ENCODE measurements at regions not wholly inside any gene's neighbourhood (a gene's known extent, or its start where the extent isn't known, plus 50 kb on each side); places are given as distances from the start of the nearest gene placed in this dataset.

DNA sequence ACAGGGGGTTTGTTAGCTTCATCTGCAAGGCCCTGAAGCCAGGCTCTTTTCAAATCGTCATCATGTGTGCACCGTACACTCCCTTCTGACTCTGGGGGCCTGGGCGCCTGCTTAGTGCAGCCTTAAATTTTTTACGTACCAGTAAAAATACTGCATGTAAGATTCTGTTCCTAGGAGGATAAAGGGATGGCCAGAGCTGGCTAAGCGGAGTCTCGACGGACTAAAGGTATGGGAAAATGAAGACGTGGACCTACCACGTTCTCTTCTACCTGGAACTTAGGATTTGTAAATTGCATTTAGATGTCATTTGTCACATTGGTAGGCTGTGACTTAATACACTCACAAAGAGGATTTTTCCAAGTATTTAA, 149.3 kb upstream of the AFDN start:
- 83% methylated on average over 1 of the region's 9 CpGs; no CpG with 5 or more reads in 1 of the 2 experiments for WGBS, 2 experiments (ENCODE audit: extremely low coverage in 2 of 2, insufficient read length in 1 of 2)
- no peaks in the 10 kb centered on the region for H3K36me3 ChIP-seq (ENCODE audit: control insufficient read depth, insufficient read depth, low read length)
- ChIA-PET CTCF (no interaction called here), POLR2A (ENCODE audit: unreplicated experiment) (no interaction called here)
- dilution Hi-C loops (cut with HindIII; ENCODE audit: low sequenced_read_pairs, unreplicated experiment): no loop called here
- H2BK15ac ChIP-seq (ENCODE audit: low read depth, low read length): no peak overlapping the region
- no peaks in the 10 kb centered on the region for H4K20me1 ChIP-seq (ENCODE audit: insufficient read depth, low read length)
- in situ Hi-C loops (cut with MboI; ENCODE audit: low sequenced_read_pairs): no loop called here
- H3K4me1 ChIP-seq (ENCODE audit: control insufficient read depth, insufficient read depth, low read length): no peaks in the 10 kb centered on the region
- BruUV-seq (replicated peaks): no TSS peak
- no peak overlapping the region for H2BK120ac ChIP-seq (ENCODE audit: low read depth, low read length)
- no peak overlapping the region for H3K18ac ChIP-seq (ENCODE audit: low read depth, low read length)
- no peak overlapping the region for H4K5ac ChIP-seq (ENCODE audit: low read depth, low read length)
- H3K4me2 ChIP-seq (ENCODE audit: low read depth, low read length): no peak overlapping the region
- no peaks in the 10 kb centered on the region for H3K27me3 ChIP-seq (ENCODE audit: control insufficient read depth, insufficient read depth, low read length)
- H3K56ac ChIP-seq (ENCODE audit: extremely low read depth, insufficient read depth, low read length): no peak overlapping the region
- no peak overlapping the region for H3K9ac ChIP-seq (ENCODE audit: low read depth, low read length)
- TF ChIP-seq MAFK (IDR thresholded peaks at IDR 0.05; ENCODE audit: low read depth, low read length) (no peak), SMC3 (IDR thresholded peaks at IDR 0.05; ENCODE audit: low read depth, low read length) (no peak), MXI1 (IDR thresholded peaks at IDR 0.05; ENCODE audit: borderline replicate concordance, low read depth, low read length) (no peak), NFE2L2 (IDR thresholded peaks at IDR 0.05; ENCODE audit: low read depth, low read length) (no peak), CEBPB (IDR thresholded peaks at IDR 0.05; ENCODE audit: low read depth, low read length) (no peak), MAZ (IDR thresholded peaks at IDR 0.05; ENCODE audit: borderline replicate concordance, low read depth, low read length) (no peak), BHLHE40 (IDR thresholded peaks at IDR 0.05; ENCODE audit: low read depth, low read length) (no peak), RFX5 (IDR thresholded peaks at IDR 0.05; ENCODE audit: low read depth, low read length) (no peak), FOS (IDR thresholded peaks at IDR 0.05; ENCODE audit: low read depth, low read length) (no peak), RAD21 (IDR thresholded peaks at IDR 0.05; ENCODE audit: low read length) (no peak), CHD1 (IDR thresholded peaks at IDR 0.05; ENCODE audit: low read depth, low read length) (no peak), POLR2A (IDR thresholded peaks at IDR 0.05; ENCODE audit: low read depth, low read length) (no peak), RCOR1 (IDR thresholded peaks at IDR 0.05; ENCODE audit: insufficient replicate concordance, low read length) (no peak)
- TF ChIP-seq, protein P1, sequence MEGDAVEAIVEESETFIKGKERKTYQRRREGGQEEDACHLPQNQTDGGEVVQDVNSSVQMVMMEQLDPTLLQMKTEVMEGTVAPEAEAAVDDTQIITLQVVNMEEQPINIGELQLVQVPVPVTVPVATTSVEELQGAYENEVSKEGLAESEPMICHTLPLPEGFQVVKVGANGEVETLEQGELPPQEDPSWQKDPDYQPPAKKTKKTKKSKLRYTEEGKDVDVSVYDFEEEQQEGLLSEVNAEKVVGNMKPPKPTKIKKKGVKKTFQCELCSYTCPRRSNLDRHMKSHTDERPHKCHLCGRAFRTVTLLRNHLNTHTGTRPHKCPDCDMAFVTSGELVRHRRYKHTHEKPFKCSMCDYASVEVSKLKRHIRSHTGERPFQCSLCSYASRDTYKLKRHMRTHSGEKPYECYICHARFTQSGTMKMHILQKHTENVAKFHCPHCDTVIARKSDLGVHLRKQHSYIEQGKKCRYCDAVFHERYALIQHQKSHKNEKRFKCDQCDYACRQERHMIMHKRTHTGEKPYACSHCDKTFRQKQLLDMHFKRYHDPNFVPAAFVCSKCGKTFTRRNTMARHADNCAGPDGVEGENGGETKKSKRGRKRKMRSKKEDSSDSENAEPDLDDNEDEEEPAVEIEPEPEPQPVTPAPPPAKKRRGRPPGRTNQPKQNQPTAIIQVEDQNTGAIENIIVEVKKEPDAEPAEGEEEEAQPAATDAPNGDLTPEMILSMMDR (conservative IDR thresholded peaks at IDR 0.05; ENCODE audit: low read depth, low read length): no peak
- TF ChIP-seq, protein P2, sequence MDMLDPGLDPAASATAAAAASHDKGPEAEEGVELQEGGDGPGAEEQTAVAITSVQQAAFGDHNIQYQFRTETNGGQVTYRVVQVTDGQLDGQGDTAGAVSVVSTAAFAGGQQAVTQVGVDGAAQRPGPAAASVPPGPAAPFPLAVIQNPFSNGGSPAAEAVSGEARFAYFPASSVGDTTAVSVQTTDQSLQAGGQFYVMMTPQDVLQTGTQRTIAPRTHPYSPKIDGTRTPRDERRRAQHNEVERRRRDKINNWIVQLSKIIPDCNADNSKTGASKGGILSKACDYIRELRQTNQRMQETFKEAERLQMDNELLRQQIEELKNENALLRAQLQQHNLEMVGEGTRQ (IDR thresholded peaks at IDR 0.05; ENCODE audit: low read depth, low read length): no peak
- TF ChIP-seq, protein P3, sequence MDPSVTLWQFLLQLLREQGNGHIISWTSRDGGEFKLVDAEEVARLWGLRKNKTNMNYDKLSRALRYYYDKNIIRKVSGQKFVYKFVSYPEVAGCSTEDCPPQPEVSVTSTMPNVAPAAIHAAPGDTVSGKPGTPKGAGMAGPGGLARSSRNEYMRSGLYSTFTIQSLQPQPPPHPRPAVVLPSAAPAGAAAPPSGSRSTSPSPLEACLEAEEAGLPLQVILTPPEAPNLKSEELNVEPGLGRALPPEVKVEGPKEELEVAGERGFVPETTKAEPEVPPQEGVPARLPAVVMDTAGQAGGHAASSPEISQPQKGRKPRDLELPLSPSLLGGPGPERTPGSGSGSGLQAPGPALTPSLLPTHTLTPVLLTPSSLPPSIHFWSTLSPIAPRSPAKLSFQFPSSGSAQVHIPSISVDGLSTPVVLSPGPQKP (IDR thresholded peaks at IDR 0.05; ENCODE audit: borderline replicate concordance, low read depth, low read length): no peak
- DNase-seq: no peak
- no peak overlapping the region for H4K8ac ChIP-seq (ENCODE audit: low read depth in 2 of 2, low read length in 2 of 2)
- H2AFZ ChIP-seq (replicated peaks; ENCODE audit: low read length, poor library complexity): no peak overlapping the region
- intact Hi-C loops (cut with micrococcal nuclease): no loop called here
- H3K9me3 ChIP-seq (ENCODE audit: control insufficient read depth, insufficient read depth, low read length): peaks cover 48% of the 10 kb centered on the region
- no peak overlapping the region for H2BK5ac ChIP-seq (ENCODE audit: low read depth, low read length, poor library complexity, severe bottlenecking)
- H3K14ac ChIP-seq (replicated peaks; ENCODE audit: low read depth, low read length): no peak overlapping the region
- H3K4me3 ChIP-seq (ENCODE audit: insufficient read depth, low read depth, low read length): no peak overlapping the region
- no peak overlapping the region for H2BK20ac ChIP-seq (ENCODE audit: low read depth, low read length)
- H3K79me1 ChIP-seq (ENCODE audit: low read depth in 1 of 2, low read length in 2 of 2): no peaks in the 10 kb centered on the region
- H3K27ac ChIP-seq (ENCODE audit: insufficient read depth, low read length): no peak overlapping the region
- no peak for ATAC-seq (ENCODE audit: low read depth)
- no peak overlapping the region for H3K23ac ChIP-seq (ENCODE audit: low read depth, low read length)
- no peaks in the 10 kb centered on the region for H3K9me1 ChIP-seq (ENCODE audit: insufficient read depth, low read length)
- no peak overlapping the region for H2AK5ac ChIP-seq (ENCODE audit: low read depth, low read length)
- no peak overlapping the region for H2AK9ac ChIP-seq (replicated peaks; ENCODE audit: low read depth, low read length, poor library complexity)
- no peak overlapping the region for H3K4ac ChIP-seq (ENCODE audit: low read depth, low read length)
- H4K91ac ChIP-seq (ENCODE audit: insufficient read depth, low read depth, low read length): no peak overlapping the region

All from IMR-90 (cell line).